GM23338 (cell line): ENCODE measurements at regions not wholly inside any gene's neighbourhood (a gene's known extent, or its start where the extent isn't known, plus 50 kb on each side); places are given as distances from the start of the nearest gene placed in this dataset.
"Not testable (repeated sequence)": the region's sequence is repeated elsewhere in the genome, so short reads cannot be mapped to it uniquely, and the experiment has no call there.

ENCODE experiments used
- ATAC-seq: fragments of 200-7000 bp; cut with Tn5 transposase; 3 replicates; pipeline ENCODE4 v1.9.1; 2020
- DNase-seq: peaks from one replicate; pipeline ENCODE4 v3.0.0-alpha.2; 2015; ENCODE audit warnings: low spot score
- H2AFZ ChIP-seq: fragments of 200-600 bp; sonication (generic); 2 replicates; pipeline ENCODE4 v1.8.0; 2016; ENCODE audit warnings: antibody characterized with exemption, mild to moderate bottlenecking, moderate library complexity
- H3F3A ChIP-seq: fragments of 200-600 bp; sonication (generic); replicated peaks from 2 replicates; pipeline ENCODE4 v1.8.0; 2017; ENCODE audit warnings: antibody characterized with exemption, mixed run types, low read depth
- H3K27ac ChIP-seq: fragments of 200-600 bp; sonication (generic); 2 replicates; pipeline ENCODE4 v1.6.1; 2016; ENCODE audit warnings: low read depth
- H3K27me3 ChIP-seq: fragments of 200-600 bp; sonication (generic); 2 replicates; pipeline ENCODE4 v1.8.0; 2016; ENCODE audit warnings: mild to moderate bottlenecking, mixed run types, moderate library complexity; ENCODE audit not compliant: insufficient read depth
- H3K36me3 ChIP-seq: fragments of 200-600 bp; sonication (generic); 2 replicates; pipeline ENCODE4 v1.8.0; 2016; ENCODE audit warnings: mild to moderate bottlenecking; ENCODE audit not compliant: insufficient read depth
- H3K4me1 ChIP-seq: fragments of 200-600 bp; sonication (generic); 2 replicates; pipeline ENCODE4 v1.8.0; 2016; ENCODE audit warnings: mild to moderate bottlenecking, moderate library complexity; ENCODE audit not compliant: insufficient read depth
- H3K4me2 ChIP-seq: fragments of 200-600 bp; sonication (generic); 2 replicates; pipeline ENCODE4 v1.7.1; 2017; ENCODE audit warnings: mixed run types
- H3K4me3 ChIP-seq: fragments of 200-600 bp; sonication (generic); 2 replicates; pipeline ENCODE4 v1.6.1; 2016; ENCODE audit warnings: mixed run types
- H3K79me2 ChIP-seq: fragments of 200-600 bp; sonication (generic); replicated peaks from 2 replicates; pipeline ENCODE4 v1.8.0; 2017; ENCODE audit warnings: mild to moderate bottlenecking; ENCODE audit not compliant: insufficient read depth
- H3K9me2 ChIP-seq: fragments of 200-600 bp; sonication (generic); 2 replicates; pipeline ENCODE4 v1.8.0; 2017; ENCODE audit not compliant: insufficient read depth
- H4K20me1 ChIP-seq: fragments of 200-600 bp; sonication (generic); replicated peaks from 2 replicates; pipeline ENCODE4 v1.8.0; 2017; ENCODE audit warnings: mild to moderate bottlenecking; ENCODE audit not compliant: insufficient read depth
- H3K27ac Mint-ChIP-seq: 2 replicates; pipeline ENCODE4 v1.8.0; 2020; ENCODE audit warnings: inconsistent platforms, mild to moderate bottlenecking, moderate library complexity, mixed read lengths
- H3K27me3 Mint-ChIP-seq: 3 replicates; pipeline ENCODE4 v1.8.0; 2022; ENCODE audit warnings: low read depth, mild to moderate bottlenecking, moderate library complexity, mixed read lengths, inconsistent platforms; ENCODE audit not compliant: insufficient read depth, poor library complexity
- H3K36me3 Mint-ChIP-seq: 3 replicates; pipeline ENCODE4 v1.8.0; 2021; ENCODE audit warnings: low read depth, mild to moderate bottlenecking, inconsistent platforms, moderate library complexity, mixed read lengths
- H3K4me1 Mint-ChIP-seq: 3 replicates; pipeline ENCODE4 v1.8.0; 2020; ENCODE audit warnings: mild to moderate bottlenecking, inconsistent platforms, mixed read lengths
- H3K4me3 Mint-ChIP-seq: 3 replicates; pipeline ENCODE4 v1.8.0; 2021; ENCODE audit warnings: moderate library complexity, mild to moderate bottlenecking, inconsistent platforms, mixed read lengths
- H3K9me3 Mint-ChIP-seq: 3 replicates; pipeline ENCODE4 v1.8.0; 2020; ENCODE audit warnings: moderate library complexity, mild to moderate bottlenecking, inconsistent platforms, mixed read lengths
- EZH2phosphoT487 ChIP-seq: fragments of 200-600 bp; sonication (generic); IDR thresholded peaks from one replicate; pipeline ENCODE4 v1.8.1; 2018; ENCODE audit warnings: antibody characterized with exemption; ENCODE audit not compliant: unreplicated experiment
- ZNF114 ChIP-seq: fragments of 250-450 bp; sonication (Bioruptor Pico); IDR thresholded peaks from 2 replicates; pipeline ENCODE4 v1.5.0; 2020; ENCODE audit warnings: mild to moderate bottlenecking, moderate library complexity
- TF ChIP-seq, protein P1 (sequence below): IDR thresholded peaks from one replicate; pipeline ENCODE4 v1.6.1; 2018; ENCODE audit warnings: antibody characterized with exemption; ENCODE audit not compliant: unreplicated experiment

DNA sequence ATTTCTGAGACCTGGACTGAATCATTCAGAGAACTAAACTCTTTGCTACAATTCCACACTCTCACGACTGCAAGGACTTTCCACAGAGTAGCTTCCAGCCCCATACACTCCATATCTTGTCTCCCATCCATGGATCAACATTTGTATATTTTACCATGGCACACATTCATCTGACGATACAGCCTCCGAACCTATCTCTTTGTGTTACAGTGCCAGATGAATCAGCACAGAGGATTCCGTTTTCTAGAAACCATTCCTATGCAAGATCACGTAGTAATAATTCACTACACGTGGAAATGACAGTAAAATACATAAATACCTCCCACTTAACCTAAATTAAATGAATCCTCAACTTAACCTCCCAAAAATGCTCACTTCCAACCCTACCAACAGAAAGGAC, 110.0 kb upstream of the PRDX6 start:
- no peak overlapping the region for H3K4me3 Mint-ChIP-seq

DNA sequence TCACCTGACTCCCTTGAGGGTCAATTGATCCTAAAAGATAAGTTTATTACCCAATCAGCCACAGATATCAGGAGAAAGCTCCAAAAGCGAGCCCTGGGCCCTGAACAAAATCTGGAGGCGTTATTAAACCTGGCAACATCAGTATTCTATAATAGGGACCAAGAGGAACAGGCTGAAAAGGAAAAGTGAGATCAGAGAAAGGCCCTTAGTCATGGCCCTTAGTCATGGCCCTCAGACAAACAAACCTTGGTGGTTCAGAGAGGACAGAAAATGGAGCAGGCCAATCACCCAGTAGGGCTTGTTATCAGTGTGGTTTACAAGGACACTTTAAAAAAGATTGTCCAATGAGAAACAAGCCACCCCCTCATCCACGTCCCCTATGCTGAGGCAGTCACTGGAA, 106.5 kb upstream of the PRDX6 start:
- not testable (repeated sequence) for ATAC-seq, H3K27me3 Mint-ChIP-seq, H3K79me2 ChIP-seq, H4K20me1 ChIP-seq, H2AFZ ChIP-seq, DNase-seq, H3K36me3 Mint-ChIP-seq, H3K9me2 ChIP-seq, H3F3A ChIP-seq, H3K4me3 ChIP-seq, H3K27ac Mint-ChIP-seq, H3K36me3 ChIP-seq, H3K4me2 ChIP-seq, H3K4me1 ChIP-seq, H3K27ac ChIP-seq, H3K27me3 ChIP-seq, H3K4me1 Mint-ChIP-seq, H3K4me3 Mint-ChIP-seq
- peaks cover 11% of the 10 kb centered on the region for H3K9me3 Mint-ChIP-seq

More for the DNA sequence above, 110.0 kb upstream of the PRDX6 start:
- Histone ChIP-seq H3K79me2 (no peaks in the 10 kb centered on the region), H3K36me3 (no peaks in the 10 kb centered on the region), H3K27ac (no peak overlapping the region), H3K4me1 (no peaks in the 10 kb centered on the region), H3K4me3 (no peak overlapping the region), H2AFZ (no peak overlapping the region), H3F3A (no peaks in the 10 kb centered on the region), H3K4me2 (no peak overlapping the region), H4K20me1 (0 out of 2 replicates have a peak, but pooled peaks cover 3% of the 10 kb centered on the region), H3K27me3 (no peaks in the 10 kb centered on the region), H3K9me2 (no peaks in the 10 kb centered on the region)
- Mint-ChIP-seq H3K9me3 (0 out of 3 replicates have a peak, but pooled peaks cover 2% of the 10 kb centered on the region), H3K27ac (no peak overlapping the region), H3K27me3 (peaks cover 2% of the 10 kb centered on the region), H3K4me1 (no peaks in the 10 kb centered on the region), H3K36me3 (no peaks in the 10 kb centered on the region; the same call in 2 of the 3 replicates)
- ATAC-seq (no peak), DNase-seq (no peak)
- TF ChIP-seq, protein P1, sequence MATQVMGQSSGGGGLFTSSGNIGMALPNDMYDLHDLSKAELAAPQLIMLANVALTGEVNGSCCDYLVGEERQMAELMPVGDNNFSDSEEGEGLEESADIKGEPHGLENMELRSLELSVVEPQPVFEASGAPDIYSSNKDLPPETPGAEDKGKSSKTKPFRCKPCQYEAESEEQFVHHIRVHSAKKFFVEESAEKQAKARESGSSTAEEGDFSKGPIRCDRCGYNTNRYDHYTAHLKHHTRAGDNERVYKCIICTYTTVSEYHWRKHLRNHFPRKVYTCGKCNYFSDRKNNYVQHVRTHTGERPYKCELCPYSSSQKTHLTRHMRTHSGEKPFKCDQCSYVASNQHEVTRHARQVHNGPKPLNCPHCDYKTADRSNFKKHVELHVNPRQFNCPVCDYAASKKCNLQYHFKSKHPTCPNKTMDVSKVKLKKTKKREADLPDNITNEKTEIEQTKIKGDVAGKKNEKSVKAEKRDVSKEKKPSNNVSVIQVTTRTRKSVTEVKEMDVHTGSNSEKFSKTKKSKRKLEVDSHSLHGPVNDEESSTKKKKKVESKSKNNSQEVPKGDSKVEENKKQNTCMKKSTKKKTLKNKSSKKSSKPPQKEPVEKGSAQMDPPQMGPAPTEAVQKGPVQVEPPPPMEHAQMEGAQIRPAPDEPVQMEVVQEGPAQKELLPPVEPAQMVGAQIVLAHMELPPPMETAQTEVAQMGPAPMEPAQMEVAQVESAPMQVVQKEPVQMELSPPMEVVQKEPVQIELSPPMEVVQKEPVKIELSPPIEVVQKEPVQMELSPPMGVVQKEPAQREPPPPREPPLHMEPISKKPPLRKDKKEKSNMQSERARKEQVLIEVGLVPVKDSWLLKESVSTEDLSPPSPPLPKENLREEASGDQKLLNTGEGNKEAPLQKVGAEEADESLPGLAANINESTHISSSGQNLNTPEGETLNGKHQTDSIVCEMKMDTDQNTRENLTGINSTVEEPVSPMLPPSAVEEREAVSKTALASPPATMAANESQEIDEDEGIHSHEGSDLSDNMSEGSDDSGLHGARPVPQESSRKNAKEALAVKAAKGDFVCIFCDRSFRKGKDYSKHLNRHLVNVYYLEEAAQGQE: no peak
- TF ChIP-seq ZNF114 (no peak), EZH2phosphoT487 (no peak)

DNA sequence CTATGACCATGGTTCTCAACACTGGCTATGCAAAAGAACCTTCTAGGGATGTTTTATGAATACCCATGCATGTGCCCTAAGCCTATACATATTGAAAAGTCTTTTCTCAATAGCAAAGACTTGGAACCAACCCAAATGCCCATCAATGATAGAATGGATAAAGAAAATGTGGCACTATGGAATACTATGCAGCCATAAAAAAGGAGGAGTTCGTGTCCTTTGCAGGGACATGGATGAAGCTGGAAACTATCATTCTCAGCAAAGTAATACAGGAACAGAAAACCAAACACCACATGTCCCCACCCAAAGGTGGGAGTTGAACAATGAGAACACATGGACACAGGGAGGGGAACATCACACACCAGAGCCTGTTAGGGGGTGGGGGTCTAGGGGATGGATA, 101.1 kb upstream of the PRDX6 start:
- not testable (repeated sequence) for H3K4me1 ChIP-seq, H3K4me2 ChIP-seq, H3K27me3 Mint-ChIP-seq, H2AFZ ChIP-seq, H3K27ac ChIP-seq, DNase-seq, H3K4me3 Mint-ChIP-seq, H3K36me3 ChIP-seq, H4K20me1 ChIP-seq, H3K27me3 ChIP-seq, H3K4me1 Mint-ChIP-seq, H3K27ac Mint-ChIP-seq, H3K4me3 ChIP-seq, H3K9me2 ChIP-seq, ATAC-seq, H3K79me2 ChIP-seq, H3F3A ChIP-seq
- peaks cover 13% of the 10 kb centered on the region for H3K36me3 Mint-ChIP-seq
- peaks cover 35% of the 10 kb centered on the region for H3K9me3 Mint-ChIP-seq
